GM23338 (cell line): ENCODE measurements at regions not wholly inside any gene's neighbourhood (a gene's known extent, or its start where the extent isn't known, plus 50 kb on each side); places are given as distances from the start of the nearest gene placed in this dataset.
A peak's percentile ranks its signal among the peaks of the same experiment; 100 is the strongest.

Source experiments
- EZH2 ChIP-seq: fragments of 200-600 bp; sonication (generic); IDR thresholded peaks from one replicate; pipeline ENCODE4 v1.8.0; 2017; ENCODE audit warnings: antibody characterized with exemption, mild to moderate bottlenecking, low read depth; ENCODE audit not compliant: unreplicated experiment
- EZH2phosphoT487 ChIP-seq: fragments of 200-600 bp; sonication (generic); IDR thresholded peaks from one replicate; pipeline ENCODE4 v1.8.1; 2018; ENCODE audit warnings: antibody characterized with exemption; ENCODE audit not compliant: unreplicated experiment
- TF ChIP-seq, protein P1 (sequence below), 2 experiments: fragments of 200-600 bp in 1 of 2; sonication (generic) in 1 of 2; conservative IDR thresholded peaks; 2 replicates each; pipeline versions ENCODE4 v1.5.1 to v1.6.1; 2016 to 2017; ENCODE audit warnings: antibody characterized with exemption in 2 of 2, low read depth in 2 of 2, mild to moderate bottlenecking in 2 of 2, moderate library complexity in 1 of 2

DNA sequence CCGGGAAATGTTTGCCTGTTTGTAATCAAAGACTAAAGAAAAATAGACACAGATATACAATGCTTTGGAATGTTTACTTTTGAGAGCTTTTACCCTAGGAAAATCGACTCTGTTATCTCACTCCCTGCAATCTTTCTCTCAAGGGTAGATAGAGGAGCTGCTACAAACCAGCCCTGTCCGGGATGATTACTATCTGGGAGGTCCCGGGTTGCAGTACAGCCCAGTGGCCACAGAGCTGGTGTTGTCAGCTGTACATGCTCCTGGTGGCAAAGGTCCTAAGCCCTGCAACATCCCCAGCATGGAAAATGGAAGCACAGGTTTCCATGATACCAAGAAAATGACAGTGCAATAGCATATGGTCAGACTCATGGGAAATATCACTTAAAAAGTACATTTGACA lies 570.5 kb upstream of the SOX11 start:
- TF ChIP-seq, protein P1, sequence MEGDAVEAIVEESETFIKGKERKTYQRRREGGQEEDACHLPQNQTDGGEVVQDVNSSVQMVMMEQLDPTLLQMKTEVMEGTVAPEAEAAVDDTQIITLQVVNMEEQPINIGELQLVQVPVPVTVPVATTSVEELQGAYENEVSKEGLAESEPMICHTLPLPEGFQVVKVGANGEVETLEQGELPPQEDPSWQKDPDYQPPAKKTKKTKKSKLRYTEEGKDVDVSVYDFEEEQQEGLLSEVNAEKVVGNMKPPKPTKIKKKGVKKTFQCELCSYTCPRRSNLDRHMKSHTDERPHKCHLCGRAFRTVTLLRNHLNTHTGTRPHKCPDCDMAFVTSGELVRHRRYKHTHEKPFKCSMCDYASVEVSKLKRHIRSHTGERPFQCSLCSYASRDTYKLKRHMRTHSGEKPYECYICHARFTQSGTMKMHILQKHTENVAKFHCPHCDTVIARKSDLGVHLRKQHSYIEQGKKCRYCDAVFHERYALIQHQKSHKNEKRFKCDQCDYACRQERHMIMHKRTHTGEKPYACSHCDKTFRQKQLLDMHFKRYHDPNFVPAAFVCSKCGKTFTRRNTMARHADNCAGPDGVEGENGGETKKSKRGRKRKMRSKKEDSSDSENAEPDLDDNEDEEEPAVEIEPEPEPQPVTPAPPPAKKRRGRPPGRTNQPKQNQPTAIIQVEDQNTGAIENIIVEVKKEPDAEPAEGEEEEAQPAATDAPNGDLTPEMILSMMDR (conservative IDR thresholded peaks at IDR 0.05; ENCODE audit: low read depth in 2 of 2): peak in 1 of 2 experiments; percentile 21; a peak in 1 of 4 replicates
- TF ChIP-seq EZH2: no peak
- TF ChIP-seq EZH2phosphoT487: no peak
